GM19023 (cell line): ENCODE measurements at regions not wholly inside any gene's neighbourhood (a gene's known extent, or its start where the extent isn't known, plus 50 kb on each side); places are given as distances from the start of the nearest gene placed in this dataset.
A peak's percentile ranks its signal among the peaks of the same experiment; 100 is the strongest.

ENCODE experiments used
- ATAC-seq: cut with Tn5 transposase; IDR thresholded peaks from one replicate; pipeline ENCODE4 v1.9.1; 2021; ENCODE audit warnings: mild to moderate bottlenecking, moderate library complexity; ENCODE audit not compliant: unreplicated experiment

GRCh38 chr9:130755377-130756007, 61.9 kb downstream of the EXOSC2 start:
- ATAC-seq: no peak

GRCh38 chr9:130756037-130756436, 62.5 kb downstream of the EXOSC2 start:
- ATAC-seq: no peak

GRCh38 chr9:130756455-130757152, 63.0 kb downstream of the EXOSC2 start:
- no peak for ATAC-seq

GRCh38 chr9:130759738-130760137, 66.2 kb downstream of the EXOSC2 start:
- ATAC-seq: no peak

- ATAC-seq: no peak
These were observed 70.0 kb downstream of the EXOSC2 start for GRCh38 chr9:130763331-130764171.

GRCh38 chr9:130765137-130766020, 69.7 kb upstream of the ABL1 start:
- ATAC-seq: peak; percentile 58

- no peak for ATAC-seq
These were observed 68.8 kb upstream of the ABL1 start for GRCh38 chr9:130766021-130766926.

- ATAC-seq: no peak
These were observed 68.1 kb upstream of the ABL1 start for GRCh38 chr9:130766927-130767307.

- ATAC-seq: no peak
These were observed 66.8 kb upstream of the ABL1 start for GRCh38 chr9:130768265-130768664.

- no peak for ATAC-seq
These were observed 66.1 kb upstream of the ABL1 start for GRCh38 chr9:130768891-130769403.

- no peak for ATAC-seq
These were observed 65.0 kb upstream of the ABL1 start for GRCh38 chr9:130770093-130770492.

GRCh38 chr9:130770679-130771442, 64.2 kb upstream of the ABL1 start:
- no peak for ATAC-seq

- ATAC-seq: no peak
These were observed 62.9 kb upstream of the ABL1 start for GRCh38 chr9:130772185-130772584.

GRCh38 chr9:130774183-130774582, 60.9 kb upstream of the ABL1 start:
- no peak for ATAC-seq

- no peak for ATAC-seq
These were observed 59.6 kb upstream of the ABL1 start for GRCh38 chr9:130775336-130775991.

- ATAC-seq: no peak
These were observed 55.8 kb upstream of the ABL1 start for GRCh38 chr9:130779153-130779855.

GRCh38 chr9:130780415-130780814, 54.6 kb upstream of the ABL1 start:
- ATAC-seq: no peak
